Endothelial cell of umbilical vein (primary cell): ENCODE measurements at regions not wholly inside any gene's neighbourhood (a gene's known extent, or its start where the extent isn't known, plus 50 kb on each side); places are given as distances from the start of the nearest gene placed in this dataset.

Experiments
- BruUV-seq: library from RNA; stranded (reverse); fragments of 400-500 nt; replicated peaks from 2 replicates; lab custom pipeline; 2021; lab: Mats Ljungman, UMichigan
- CTCF ChIA-PET: fragments of 300-600, 350-600 bp; sonication (Branson Sonifier 250); formaldehyde crosslinking; loops from one replicate; lab custom pipeline; 2021; ENCODE audit warnings: antibody characterized with exemption, inconsistent platforms; lab: Charles Lee
- POLR2A ChIA-PET: fragments of 300-600, 350-600 bp; sonication (Branson Sonifier 250); formaldehyde crosslinking; loops from one replicate; lab custom pipeline; 2021; ENCODE audit warnings: antibody characterized with exemption, inconsistent platforms; lab: Charles Lee
- DNase-seq: peaks from one replicate; pipeline ENCODE4 v3.0.0-alpha.2; 2011; ENCODE audit warnings: low read depth, low spot score
- FAIRE-seq: peaks from 2 replicates; lab custom pipeline; 2011; peaks lifted over from hg19 to GRCh38; lab: Jason Lieb, UNC
- H2AFZ ChIP-seq: 2 replicates; pipeline ENCODE4 v1.6.0; 2012; ENCODE audit warnings: low read depth, low read length, control low read depth, inconsistent platforms
- H3K27ac ChIP-seq: 2 replicates; pipeline ENCODE4 v1.5.1; 2011; ENCODE audit warnings: low read depth, mild to moderate bottlenecking, control low read depth, low read length, moderate library complexity; ENCODE audit not compliant: insufficient read depth
- H3K27me3 ChIP-seq, 2 experiments: 2 replicates each; pipeline versions ENCODE4 v1.6.0 to v1.6.1; 2011; ENCODE audit warnings: low read length in 2 of 2, mixed read lengths in 1 of 2; ENCODE audit not compliant: control insufficient read depth in 2 of 2, insufficient read depth in 2 of 2
- H3K36me3 ChIP-seq, 2 experiments: 2 replicates in 1 of 2; 3 replicates in 1 of 2; pipeline ENCODE4 v1.5.1; 2011; ENCODE audit warnings: low read length in 2 of 2, mild to moderate bottlenecking in 1 of 2, moderate library complexity in 1 of 2; ENCODE audit not compliant: control insufficient read depth in 2 of 2, insufficient read depth in 2 of 2; ENCODE audit errors: extremely low read depth in 1 of 2
- H3K4me1 ChIP-seq: 3 replicates; pipeline ENCODE4 v1.5.1; 2011; ENCODE audit warnings: mild to moderate bottlenecking, low read length; ENCODE audit not compliant: control insufficient read depth, insufficient read depth; ENCODE audit errors: extremely low read depth
- H3K4me2 ChIP-seq: 2 replicates; pipeline ENCODE4 v1.6.1; 2011; ENCODE audit warnings: low read length, control low read depth, mixed read lengths; ENCODE audit not compliant: insufficient read depth
- H3K4me3 ChIP-seq, 3 experiments: fragments of 200-600 bp in 1 of 3; sonication (generic), shearing (Covaris generic) in 1 of 3; replicated peaks in 1 of 3; 2 replicates each; pipeline ENCODE4 v1.5.1; 2011 to 2016; ENCODE audit warnings: control low read depth in 3 of 3, low read length in 3 of 3, mild to moderate bottlenecking in 2 of 3, inconsistent platforms in 1 of 3, low read depth in 1 of 3, moderate library complexity in 1 of 3; ENCODE audit not compliant: insufficient read depth in 1 of 3
- H3K79me2 ChIP-seq: 2 replicates; pipeline ENCODE4 v1.6.0; 2012; ENCODE audit warnings: low read length, inconsistent platforms; ENCODE audit not compliant: control insufficient read depth, insufficient read depth
- H3K9ac ChIP-seq: replicated peaks from 2 replicates; pipeline ENCODE3; 2011; ENCODE audit warnings: low read length, control low read depth; ENCODE audit not compliant: insufficient read depth; ENCODE audit errors: extremely low read depth
- H3K9me1 ChIP-seq: replicated peaks from 3 replicates; pipeline ENCODE4 v1.6.0; 2011; ENCODE audit warnings: mild to moderate bottlenecking, low read length; ENCODE audit not compliant: control insufficient read depth, insufficient read depth; ENCODE audit errors: extremely low read depth
- H3K9me3 ChIP-seq: replicated peaks from 2 replicates; pipeline ENCODE4 v1.5.1; 2012; ENCODE audit warnings: low read length, inconsistent platforms; ENCODE audit not compliant: control insufficient read depth, insufficient read depth
- H4K20me1 ChIP-seq: replicated peaks from 2 replicates; pipeline ENCODE3; 2011; ENCODE audit warnings: mild to moderate bottlenecking, low read length; ENCODE audit not compliant: control insufficient read depth, insufficient read depth; ENCODE audit errors: extremely low read depth
- CTCF ChIP-seq, 2 donors: IDR thresholded peaks; 1 replicate in 1 of 2; 2 replicates in 1 of 2; pipeline ENCODE4 v1.5.1; 2011; ENCODE audit warnings: low read length in 2 of 2, mild to moderate bottlenecking in 2 of 2, moderate library complexity in 2 of 2, control low read depth in 1 of 2, inconsistent platforms in 1 of 2, low read depth in 1 of 2; ENCODE audit not compliant: insufficient read depth in 1 of 2; ENCODE audit errors: extremely low read depth in 1 of 2
- EZH2 ChIP-seq: IDR thresholded peaks from 2 replicates; pipeline ENCODE4 v1.6.1; 2012; ENCODE audit warnings: borderline replicate concordance, low read depth, mild to moderate bottlenecking, moderate library complexity, low read length, inconsistent platforms; ENCODE audit not compliant: severe bottlenecking
- FOS ChIP-seq: IDR thresholded peaks from 2 replicates; pipeline ENCODE4 v1.6.1; 2011; ENCODE audit warnings: mild to moderate bottlenecking, low read length, moderate library complexity, borderline replicate concordance; ENCODE audit not compliant: insufficient read depth
- GATA2 ChIP-seq: IDR thresholded peaks from 2 replicates; pipeline ENCODE4 v1.7.0; 2011; ENCODE audit warnings: low read depth, mild to moderate bottlenecking, moderate library complexity, mixed read lengths, low read length; ENCODE audit not compliant: insufficient read length, insufficient read depth
- JUN ChIP-seq: IDR thresholded peaks from 2 replicates; pipeline ENCODE4 v1.6.1; 2011; ENCODE audit warnings: borderline replicate concordance, low read depth; ENCODE audit not compliant: insufficient read length, insufficient read depth
- MYC ChIP-seq: IDR thresholded peaks from one replicate; pipeline ENCODE4 v1.6.1; 2011; ENCODE audit warnings: mild to moderate bottlenecking, low read depth, low read length
- POLR2A ChIP-seq: IDR thresholded peaks from 2 replicates; pipeline ENCODE4 v1.6.1; 2012; ENCODE audit warnings: low read depth, mild to moderate bottlenecking, control low read depth, low read length
- POLR2AphosphoS5 ChIP-seq: IDR thresholded peaks from 2 replicates; pipeline ENCODE4 v1.6.1; 2012; ENCODE audit warnings: low read depth, mild to moderate bottlenecking, control low read depth, low read length, moderate library complexity; ENCODE audit not compliant: insufficient read depth
- dilution Hi-C: fragments of 300-500 bp; cut with MboI; formaldehyde crosslinking; loops from one replicate; pipeline ENCODE4 v1.15.0; 2019; ENCODE audit warnings: low sequenced_read_pairs; ENCODE audit not compliant: extremely low pct_ligation_motif_present
- intact Hi-C: fragments of 100-400 bp; cut with micrococcal nuclease; formaldehyde crosslinking; loops from one replicate; pipeline ENCODE4 v1.10.0; 2022
- TF ChIP-seq, protein P1 (sequence below): IDR thresholded peaks from 2 replicates; pipeline ENCODE4 v1.6.1; 2011; ENCODE audit not compliant: insufficient read depth, insufficient read length

GRCh38 chr13:68816715-68817114, 1290.9 kb upstream of the ATXN8OS start:
- no peak for FAIRE-seq
- H3K9ac ChIP-seq, result no peak overlapping the region
- dilution Hi-C loops, result no loop called here

DNA sequence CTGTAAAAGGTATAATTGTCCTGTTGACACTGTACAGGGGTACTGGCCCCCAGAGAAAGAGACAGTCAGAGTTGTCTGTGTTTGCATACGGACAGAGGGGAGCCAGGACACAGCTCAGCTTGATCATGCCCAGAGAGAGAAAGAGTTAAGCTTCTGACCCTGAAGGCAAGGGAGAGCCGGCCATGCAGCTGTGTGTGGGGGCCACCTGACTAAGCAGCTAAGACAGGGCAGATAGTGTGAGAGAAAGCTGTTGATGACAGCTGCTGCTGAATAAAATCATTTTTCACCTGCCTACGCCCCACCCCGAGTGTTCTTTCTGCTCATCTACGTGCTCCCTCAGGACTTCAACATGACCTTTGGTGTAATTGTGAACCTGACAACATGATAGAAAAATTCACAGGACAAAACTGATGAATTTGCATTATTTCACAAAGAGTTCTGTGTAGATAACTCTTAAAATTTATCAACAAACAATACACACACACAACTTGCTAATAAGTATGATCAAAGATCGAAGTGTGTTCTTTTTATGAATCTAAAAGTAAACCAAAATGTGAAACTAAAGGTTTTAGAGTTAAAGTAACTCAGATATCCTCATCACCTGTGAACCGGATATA, 1294.3 kb upstream of the ATXN8OS start:
- no peak overlapping the region for H3K4me3 ChIP-seq
- FAIRE-seq (no peak), DNase-seq (no peak)
- intact Hi-C loops (no loop called here), dilution Hi-C loops (no loop called here)
- no peaks in the 10 kb centered on the region for H3K4me1 ChIP-seq
- ChIA-PET CTCF (no interaction called here), POLR2A (no interaction called here)
- no peak for TF ChIP-seq CTCF (IDR thresholded peaks at IDR 0.05; ENCODE audit: extremely low read depth in 1 of 2, insufficient read depth in 1 of 2, low read depth in 1 of 2, low read length in 2 of 2)
- TF ChIP-seq JUN, result no peak
- TF ChIP-seq POLR2A, result no peak
- TF ChIP-seq MYC, result no peak
- TF ChIP-seq, protein P1, sequence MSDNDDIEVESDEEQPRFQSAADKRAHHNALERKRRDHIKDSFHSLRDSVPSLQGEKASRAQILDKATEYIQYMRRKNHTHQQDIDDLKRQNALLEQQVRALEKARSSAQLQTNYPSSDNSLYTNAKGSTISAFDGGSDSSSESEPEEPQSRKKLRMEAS, result no peak
- TF ChIP-seq FOS, result no peak
- TF ChIP-seq GATA2, result no peak
- TF ChIP-seq POLR2AphosphoS5, result no peak
- TF ChIP-seq EZH2, result no peak
- no peaks in the 10 kb centered on the region for H3K9me3 ChIP-seq
- no peak overlapping the region for H3K9ac ChIP-seq
- H3K27ac ChIP-seq, result no peak overlapping the region
- H3K9me1 ChIP-seq, result no peaks in the 10 kb centered on the region
- H4K20me1 ChIP-seq, result no peaks in the 10 kb centered on the region
- no peak overlapping the region for H2AFZ ChIP-seq
- H3K27me3 ChIP-seq, result no peaks in the 10 kb centered on the region
- BruUV-seq, result no TSS peak
- no peaks in the 10 kb centered on the region for H3K36me3 ChIP-seq
- no peak overlapping the region for H3K4me2 ChIP-seq
- no peaks in the 10 kb centered on the region for H3K79me2 ChIP-seq

More at GRCh38 chr13:68816715-68817114, 1290.9 kb upstream of the ATXN8OS start:
- ChIA-PET CTCF (no interaction called here), POLR2A (no interaction called here)
- BruUV-seq, result no TSS peak
- Histone ChIP-seq H3K27me3 (no peaks in the 10 kb centered on the region), H3K27ac (no peak overlapping the region), H3K9me1 (no peaks in the 10 kb centered on the region), H3K4me3 (no peak overlapping the region), H3K36me3 (no peaks in the 10 kb centered on the region), H3K4me1 (no peaks in the 10 kb centered on the region), H3K9me3 (no peaks in the 10 kb centered on the region), H3K4me2 (no peak overlapping the region), H2AFZ (no peak overlapping the region), H4K20me1 (no peaks in the 10 kb centered on the region), H3K79me2 (no peaks in the 10 kb centered on the region)
- intact Hi-C loops, result no loop called here
- TF ChIP-seq GATA2 (no peak), POLR2AphosphoS5 (no peak)
- TF ChIP-seq, protein P1, result no peak
- DNase-seq, result no peak
